Stimulated activated CD8-positive, alpha-beta memory T cell treated with anti-CD3 and anti-CD28 coated beads, Interleukin-12 subunit alpha, Interleukin-12 subunit beta, amount 100 ng/mL, for 4 hours (primary cell): ENCODE measurements at regions not wholly inside any gene's neighbourhood (a gene's known extent, or its start where the extent isn't known, plus 50 kb on each side); places are given as distances from the start of the nearest gene placed in this dataset.

Source experiments
- DNase-seq: peaks from one replicate; pipeline ENCODE4 v3.0.0-alpha.2; 2020; ENCODE audit warnings: low read depth

DNA sequence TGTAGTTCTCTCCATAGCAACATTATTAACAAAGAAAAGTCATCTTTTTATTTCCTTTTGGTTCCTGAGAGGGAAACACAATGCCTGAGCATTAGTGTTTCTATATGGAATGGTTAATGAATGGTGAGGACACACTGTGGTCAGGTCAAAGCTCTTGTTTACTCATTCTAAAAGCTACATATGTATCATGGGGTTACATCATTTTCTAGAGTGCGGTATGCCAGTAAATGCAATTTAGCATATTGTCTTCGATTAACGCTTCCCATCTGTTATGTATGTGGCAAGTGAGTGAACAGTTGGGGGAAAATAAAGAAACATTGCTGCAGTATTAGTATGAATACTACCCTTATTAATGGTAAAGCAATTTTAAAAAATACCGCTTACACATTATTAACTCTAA, 1152.2 kb upstream of the SPRY2 start:
- DNase-seq, result no peak

DNA sequence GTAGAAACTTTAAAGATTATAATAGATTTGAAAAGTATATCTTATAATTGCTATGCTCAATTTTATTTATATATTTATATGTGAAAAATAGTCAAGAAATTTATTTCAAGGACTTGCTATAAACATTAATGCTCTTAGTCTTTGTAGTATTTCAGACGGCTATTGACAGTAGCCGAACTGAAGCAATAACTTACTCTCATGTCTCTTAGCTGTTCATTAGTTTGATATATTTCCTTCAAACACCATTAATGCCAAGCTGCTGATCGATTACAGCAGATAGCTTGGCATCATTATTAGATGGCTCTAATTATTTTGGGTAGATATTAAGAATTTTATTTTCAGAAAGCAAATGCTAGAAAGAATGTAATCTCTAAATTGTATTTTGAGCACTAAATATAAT, 1151.5 kb upstream of the SPRY2 start:
- DNase-seq, result no peak

- no peak for DNase-seq
These were observed 1147.1 kb upstream of the SPRY2 start for GRCh38 chr13:81488021-81488420.

DNA sequence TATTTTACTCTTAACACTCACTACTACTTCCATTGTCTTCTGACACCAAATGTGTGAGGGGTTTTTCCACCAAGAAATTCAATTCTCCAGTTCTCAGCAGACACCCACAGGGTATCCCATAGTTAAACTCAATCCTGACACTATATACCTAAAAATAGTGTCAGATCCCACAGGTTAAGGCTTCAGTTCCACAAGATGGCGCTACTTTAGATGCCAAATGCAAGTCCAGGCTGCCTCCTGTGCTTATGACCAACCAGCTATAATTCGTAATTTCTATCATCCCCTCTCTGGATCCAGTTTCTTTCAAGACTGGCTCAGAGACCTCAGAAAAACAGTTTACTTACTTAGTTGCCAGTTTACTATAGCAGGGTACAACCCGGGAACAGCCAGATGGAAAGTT, 1146.2 kb upstream of the SPRY2 start:
- no peak for DNase-seq

- no peak for DNase-seq
These were observed 1139.7 kb upstream of the SPRY2 start for GRCh38 chr13:81480634-81481033.

- no peak for DNase-seq
These were observed 1132.5 kb upstream of the SPRY2 start for GRCh38 chr13:81473366-81473899.

DNA sequence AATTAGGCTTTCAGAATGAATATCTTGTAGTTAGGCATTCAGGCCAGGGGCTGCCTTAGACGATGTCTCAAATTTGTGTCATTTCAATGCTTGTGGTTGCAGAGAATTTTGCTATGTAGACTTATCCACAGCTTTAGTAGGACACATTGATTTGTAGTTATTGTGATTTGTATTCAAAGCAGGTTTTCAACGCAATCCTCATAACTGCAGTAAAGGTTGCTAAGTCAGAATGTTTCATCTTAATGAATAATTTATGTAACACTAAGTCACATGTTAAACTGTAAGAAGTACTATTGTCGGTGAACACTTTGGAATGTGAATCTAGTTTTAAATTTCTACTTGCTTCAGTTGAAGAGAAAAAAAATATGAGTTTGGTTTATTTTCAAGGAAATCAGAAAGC, 1117.2 kb upstream of the SPRY2 start:
- DNase-seq, result no peak

GRCh38 chr13:81446441-81446840, 1105.5 kb upstream of the SPRY2 start:
- DNase-seq, result no peak

DNA sequence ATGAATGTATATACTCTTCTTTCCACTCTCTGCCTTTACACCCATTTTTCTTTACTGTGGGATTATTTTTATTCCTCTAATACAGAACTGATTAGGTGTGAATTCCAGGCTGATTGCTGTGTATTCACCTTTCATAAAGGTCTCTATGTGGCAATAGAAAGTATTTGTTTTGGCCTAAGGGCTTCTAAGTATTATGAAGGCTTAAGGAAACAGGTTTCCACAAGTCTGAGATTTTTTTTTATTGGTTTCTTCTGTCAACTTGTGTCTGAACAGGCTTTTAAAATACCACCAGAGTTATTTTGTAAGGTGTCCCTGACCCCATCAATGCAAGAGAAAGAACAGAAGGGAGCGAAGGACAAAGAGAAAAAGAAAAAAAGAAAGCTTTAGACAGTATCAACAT, 1102.0 kb upstream of the SPRY2 start:
- no peak for DNase-seq

- no peak for DNase-seq
These were observed 1084.4 kb upstream of the SPRY2 start for GRCh38 chr13:81425286-81425685.

GRCh38 chr13:81409284-81409683, 1068.4 kb upstream of the SPRY2 start:
- DNase-seq, result no peak

GRCh38 chr13:81408647-81409046, 1067.7 kb upstream of the SPRY2 start:
- DNase-seq, result no peak

DNA sequence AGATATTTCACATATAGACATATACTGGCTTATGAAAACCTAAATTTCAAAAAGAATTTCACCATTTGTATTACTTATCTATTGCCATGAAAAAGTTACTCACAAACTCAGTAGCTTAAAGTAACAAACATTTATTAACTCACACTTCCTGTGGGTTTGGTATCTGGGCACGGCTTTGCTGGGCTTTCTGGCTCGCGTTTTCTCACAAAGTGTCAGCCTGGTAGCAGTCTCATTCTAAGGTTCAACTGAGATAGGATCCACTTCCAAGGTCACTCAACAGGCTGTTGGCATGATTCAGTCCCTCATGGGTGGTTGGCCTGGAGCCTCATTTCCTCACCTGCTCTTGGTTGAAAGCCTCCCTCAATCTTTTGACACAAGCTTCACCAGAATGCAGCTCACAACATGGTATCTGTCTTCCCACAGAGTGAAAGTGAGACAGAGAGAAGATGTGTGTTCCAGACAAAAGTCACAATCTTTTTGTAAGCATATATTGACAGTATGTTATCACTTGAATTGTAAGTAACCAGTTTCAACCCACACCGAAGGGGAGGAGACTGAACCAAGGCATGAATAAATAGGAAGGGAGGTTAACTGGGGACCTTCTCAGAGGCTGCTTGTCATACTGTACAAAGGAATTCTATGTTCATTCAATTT, 1065.8 kb upstream of the SPRY2 start:
- DNase-seq, result no peak

DNA sequence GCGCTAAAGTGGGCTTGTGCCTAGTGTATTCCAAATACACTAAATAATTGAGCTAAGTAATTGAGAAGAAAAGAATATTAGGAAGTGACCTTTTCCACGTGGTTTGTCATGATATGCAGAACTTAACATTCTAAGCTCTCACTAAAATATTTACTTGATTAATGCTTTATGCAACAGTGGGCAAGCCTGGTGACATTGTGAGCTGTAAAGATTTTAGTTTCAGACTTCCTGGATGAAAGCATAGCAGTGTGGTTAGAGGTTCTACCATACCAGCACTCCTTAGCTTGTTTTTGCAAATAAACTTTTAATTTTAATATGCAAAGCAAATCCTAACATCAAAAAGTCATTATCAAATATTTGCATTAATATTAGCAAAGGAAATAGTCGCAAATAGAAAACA, 1065.1 kb upstream of the SPRY2 start:
- no peak for DNase-seq

DNA sequence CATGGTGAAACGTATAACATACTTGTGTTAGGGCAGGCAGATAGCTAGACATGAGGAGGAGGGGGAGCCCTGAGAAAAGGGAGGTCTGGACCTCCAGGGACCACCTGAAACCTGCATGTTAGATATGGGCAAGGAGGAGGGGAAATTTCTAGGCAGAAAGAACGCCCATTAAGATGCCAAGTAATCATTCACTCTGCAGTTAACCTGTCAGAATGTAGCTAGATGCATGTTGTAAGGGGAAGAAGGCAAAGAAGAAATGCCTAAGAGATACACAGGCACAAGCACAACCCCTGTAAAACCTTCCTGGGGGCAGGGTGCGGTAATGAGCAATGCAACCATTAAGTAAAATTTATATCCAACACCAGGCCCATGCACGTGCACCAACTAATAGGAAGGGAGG, 1055.3 kb upstream of the SPRY2 start:
- no peak for DNase-seq

GRCh38 chr13:81395368-81395767, 1054.4 kb upstream of the SPRY2 start:
- DNase-seq, result no peak

GRCh38 chr13:81394640-81395039, 1053.7 kb upstream of the SPRY2 start:
- no peak for DNase-seq

GRCh38 chr13:81393721-81394120, 1052.8 kb upstream of the SPRY2 start:
- no peak for DNase-seq

DNA sequence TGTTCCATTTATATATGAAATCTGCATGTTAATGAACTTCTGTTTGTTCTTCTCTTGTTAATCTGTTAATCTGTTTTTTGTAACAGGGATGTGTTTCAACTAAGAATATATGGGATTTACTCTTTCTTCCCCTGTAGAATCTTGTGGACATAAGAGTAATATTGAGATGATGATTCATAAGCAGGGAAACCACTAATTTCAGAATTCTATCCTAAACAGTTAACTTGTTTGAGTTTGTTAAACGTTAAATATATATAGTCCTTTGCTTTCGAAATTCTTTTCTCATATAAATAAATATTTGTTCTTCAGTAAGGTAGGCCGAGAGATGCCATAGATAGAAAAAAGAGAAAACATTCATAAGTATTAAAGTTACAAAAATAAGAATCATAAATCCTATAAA, 1052.2 kb upstream of the SPRY2 start:
- DNase-seq, result no peak

- no peak for DNase-seq
These were observed 1047.5 kb upstream of the SPRY2 start for GRCh38 chr13:81388400-81388799.

- DNase-seq, result no peak
These were observed 1042.5 kb upstream of the SPRY2 start for GRCh38 chr13:81383444-81383843.

GRCh38 chr13:81382246-81382645, 1041.3 kb upstream of the SPRY2 start:
- no peak for DNase-seq

DNA sequence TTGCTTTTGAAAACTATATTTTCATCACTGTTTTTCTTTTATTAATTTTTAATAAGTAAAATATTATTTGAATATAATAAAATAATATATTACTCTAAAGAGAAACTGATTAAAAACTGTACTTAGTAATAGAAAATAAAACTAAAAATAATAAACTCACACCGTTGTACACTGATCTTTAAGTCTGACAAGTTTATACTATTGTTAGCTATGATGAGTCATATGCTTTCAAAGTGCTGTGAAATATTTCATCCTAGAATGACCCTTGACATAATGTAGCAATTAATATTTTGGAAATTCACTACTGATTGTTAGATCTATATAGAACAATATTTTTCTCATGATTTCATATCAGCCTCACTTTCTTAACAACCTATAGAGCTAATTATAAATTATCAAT, 1040.6 kb upstream of the SPRY2 start:
- no peak for DNase-seq

DNA sequence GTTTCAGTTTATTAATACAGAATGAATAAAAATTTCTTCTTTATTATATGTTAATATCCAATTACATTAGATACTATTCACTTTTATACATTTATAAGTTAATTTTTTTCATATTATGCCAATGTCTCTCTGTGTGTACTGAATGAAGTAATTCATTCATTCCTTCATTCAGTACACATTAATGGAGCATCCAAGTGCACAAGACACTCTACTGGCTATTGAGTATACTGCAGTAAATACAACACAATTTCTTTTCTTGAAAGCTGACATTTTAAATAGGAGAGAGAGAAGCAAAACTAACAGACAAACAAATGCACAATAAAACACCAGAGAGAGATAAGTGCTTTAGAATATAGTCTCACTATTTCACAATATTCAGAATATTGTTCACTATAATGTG, 1038.3 kb upstream of the SPRY2 start:
- DNase-seq, result no peak

DNA sequence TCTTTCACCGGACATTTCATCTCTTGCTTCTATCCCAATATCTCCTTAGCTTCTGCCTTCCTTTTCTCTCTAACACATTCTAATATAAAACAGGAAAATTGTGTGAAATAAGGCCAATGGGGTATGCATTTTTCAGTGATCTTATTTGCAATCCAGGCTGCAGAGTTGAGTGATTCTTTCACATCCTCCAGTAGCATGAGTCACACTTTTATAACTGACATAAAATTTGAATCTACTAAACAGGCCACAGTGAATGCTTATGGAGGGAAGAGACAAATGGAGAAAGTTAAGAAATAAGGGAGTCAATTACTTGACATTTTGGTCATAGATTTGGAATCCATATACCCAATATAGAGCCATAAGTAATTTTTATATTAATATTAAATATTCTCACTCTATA, 1037.0 kb upstream of the SPRY2 start:
- DNase-seq, result no peak
